Colonic mucosa (tissue), 4 donors: ENCODE measurements at regions not wholly inside any gene's neighbourhood (a gene's known extent, or its start where the extent isn't known, plus 50 kb on each side); places are given as distances from the start of the nearest gene placed in this dataset.
"Not testable (repeated sequence)": the region's sequence is repeated elsewhere in the genome, so short reads cannot be mapped to it uniquely, and the experiment has no call there.

Experiments
- DNase-seq: peaks from one replicate; pipeline ENCODE4 v3.0.0-alpha.2; 2020
- H3K27ac ChIP-seq: fragments of 200-600 bp; one replicate; pipeline ENCODE4 v1.8.0; 2021
- H3K27me3 ChIP-seq: fragments of 200-600 bp; one replicate; pipeline ENCODE4 v1.8.0; 2021
- H3K36me3 ChIP-seq: fragments of 200-600 bp; one replicate; pipeline ENCODE4 v1.8.0; 2021
- H3K4me1 ChIP-seq: fragments of 200-600 bp; one replicate; pipeline ENCODE4 v1.8.0; 2021; ENCODE audit warnings: mild to moderate bottlenecking
- H3K4me3 ChIP-seq: fragments of 200-600 bp; one replicate; pipeline ENCODE4 v1.8.0; 2021
- H3K9ac ChIP-seq, 2 donors: one replicate each; pipeline ENCODE4 v1.7.0; 2013; ENCODE audit warnings: control low read depth in 2 of 2, low read depth in 2 of 2, low read length in 2 of 2
- H3K9me3 ChIP-seq: fragments of 200-600 bp; one replicate; pipeline ENCODE4 v1.8.0; 2021
- intact Hi-C: fragments of 100-400 bp; cut with DNase I; formaldehyde crosslinking; loops from one replicate; pipeline ENCODE4 v1.14.1; 2022
- TF ChIP-seq, protein P1 (sequence below): fragments of 200-600 bp; IDR thresholded peaks from one replicate; pipeline ENCODE4 v1.8.0; 2022; ENCODE audit warnings: antibody characterized with exemption, mild to moderate bottlenecking
- donor health status: healthy.
- donor health status: DM: no; HTN: no; CAD: no.
- donor health status: DM: no; HTN: no; CAD: no.

DNA sequence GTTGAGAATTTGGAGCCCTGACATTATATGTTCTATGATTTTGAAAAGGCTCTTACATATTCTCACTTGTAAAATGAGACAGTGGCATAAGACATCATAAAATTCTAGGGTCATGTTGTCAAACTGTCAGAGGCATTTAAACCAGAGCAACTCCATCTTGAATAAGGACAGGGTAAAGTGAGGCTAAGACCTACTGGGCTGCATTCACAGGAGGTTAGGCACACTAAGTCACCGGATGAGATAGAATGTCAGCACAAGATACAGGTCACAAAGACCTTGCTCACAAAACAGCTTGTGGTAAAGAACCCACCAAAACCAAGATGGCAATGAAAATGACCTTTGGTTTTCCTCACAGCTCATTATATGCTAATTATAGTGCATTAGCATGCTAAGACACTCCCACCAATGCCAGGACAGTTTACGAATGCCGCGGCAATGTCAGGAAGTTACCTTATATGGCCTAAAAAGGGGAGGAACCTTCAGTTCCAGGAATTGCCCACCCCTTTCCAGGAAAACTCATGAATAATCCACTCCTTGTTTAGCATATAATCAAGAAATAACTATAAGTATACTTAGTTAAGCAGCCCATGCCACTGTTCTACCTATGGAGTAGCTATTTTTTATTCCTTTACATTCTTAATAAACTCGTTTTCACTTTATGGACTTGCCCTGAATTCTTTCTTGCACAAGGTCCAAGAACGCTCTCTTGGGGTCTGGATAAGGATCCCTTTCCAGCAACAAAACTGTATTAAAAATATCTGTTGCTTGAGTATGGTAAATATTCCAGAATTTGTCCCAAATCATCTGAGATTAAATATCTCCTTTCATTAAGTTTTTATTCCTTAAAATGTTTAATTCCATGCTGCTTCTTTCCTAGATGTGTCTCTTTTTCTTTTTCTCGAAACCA, 406.4 kb downstream of the METTL4 start:
- TF ChIP-seq, protein P1, sequence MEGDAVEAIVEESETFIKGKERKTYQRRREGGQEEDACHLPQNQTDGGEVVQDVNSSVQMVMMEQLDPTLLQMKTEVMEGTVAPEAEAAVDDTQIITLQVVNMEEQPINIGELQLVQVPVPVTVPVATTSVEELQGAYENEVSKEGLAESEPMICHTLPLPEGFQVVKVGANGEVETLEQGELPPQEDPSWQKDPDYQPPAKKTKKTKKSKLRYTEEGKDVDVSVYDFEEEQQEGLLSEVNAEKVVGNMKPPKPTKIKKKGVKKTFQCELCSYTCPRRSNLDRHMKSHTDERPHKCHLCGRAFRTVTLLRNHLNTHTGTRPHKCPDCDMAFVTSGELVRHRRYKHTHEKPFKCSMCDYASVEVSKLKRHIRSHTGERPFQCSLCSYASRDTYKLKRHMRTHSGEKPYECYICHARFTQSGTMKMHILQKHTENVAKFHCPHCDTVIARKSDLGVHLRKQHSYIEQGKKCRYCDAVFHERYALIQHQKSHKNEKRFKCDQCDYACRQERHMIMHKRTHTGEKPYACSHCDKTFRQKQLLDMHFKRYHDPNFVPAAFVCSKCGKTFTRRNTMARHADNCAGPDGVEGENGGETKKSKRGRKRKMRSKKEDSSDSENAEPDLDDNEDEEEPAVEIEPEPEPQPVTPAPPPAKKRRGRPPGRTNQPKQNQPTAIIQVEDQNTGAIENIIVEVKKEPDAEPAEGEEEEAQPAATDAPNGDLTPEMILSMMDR = no peak
- Histone ChIP-seq H3K9me3 (no peaks in the 10 kb centered on the region), H3K4me1 (no peaks in the 10 kb centered on the region), H3K9ac (no peak overlapping the region), H3K36me3 (no peaks in the 10 kb centered on the region), H3K4me3 (no peak overlapping the region), H3K27me3 (no peaks in the 10 kb centered on the region), H3K27ac (no peak overlapping the region)
- no peak for DNase-seq
- intact Hi-C loops = no loop called here

- H3K4me1 ChIP-seq, H3K4me3 ChIP-seq, H3K27me3 ChIP-seq, H3K27ac ChIP-seq, H3K9ac ChIP-seq, H3K36me3 ChIP-seq, intact Hi-C loops, DNase-seq, H3K9me3 ChIP-seq: not testable (repeated sequence)
Observed at GRCh38 chr18:2166876-2167275, 404.4 kb downstream of the METTL4 start.

DNA sequence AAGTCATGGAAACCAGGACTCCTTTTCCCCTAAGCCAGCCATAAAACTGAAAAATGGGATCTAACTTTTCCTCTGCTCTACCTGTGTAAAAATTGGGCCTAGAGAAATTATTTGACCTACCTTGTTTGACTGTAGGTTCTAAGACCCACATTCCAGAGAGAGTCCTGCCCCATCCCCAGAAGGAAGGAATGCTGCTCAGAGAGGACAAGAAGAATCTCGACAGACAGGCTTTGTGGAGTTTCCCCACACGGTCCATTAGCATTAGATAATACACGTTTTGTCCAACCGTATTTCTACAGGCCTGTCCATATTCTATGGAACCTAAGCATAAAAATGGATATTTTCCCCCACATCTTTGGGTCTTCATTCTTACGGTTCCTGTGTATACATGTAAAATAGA, 403.3 kb downstream of the METTL4 start:
- TF ChIP-seq, protein P1 = no peak
- intact Hi-C loops = no loop called here
- no peak overlapping the region for H3K27ac ChIP-seq
- no peaks in the 10 kb centered on the region for H3K27me3 ChIP-seq
- H3K36me3 ChIP-seq = no peaks in the 10 kb centered on the region
- H3K9me3 ChIP-seq = no peaks in the 10 kb centered on the region
- H3K4me1 ChIP-seq = no peaks in the 10 kb centered on the region
- DNase-seq = no peak
- H3K9ac ChIP-seq = no peak overlapping the region
- no peak overlapping the region for H3K4me3 ChIP-seq

DNA sequence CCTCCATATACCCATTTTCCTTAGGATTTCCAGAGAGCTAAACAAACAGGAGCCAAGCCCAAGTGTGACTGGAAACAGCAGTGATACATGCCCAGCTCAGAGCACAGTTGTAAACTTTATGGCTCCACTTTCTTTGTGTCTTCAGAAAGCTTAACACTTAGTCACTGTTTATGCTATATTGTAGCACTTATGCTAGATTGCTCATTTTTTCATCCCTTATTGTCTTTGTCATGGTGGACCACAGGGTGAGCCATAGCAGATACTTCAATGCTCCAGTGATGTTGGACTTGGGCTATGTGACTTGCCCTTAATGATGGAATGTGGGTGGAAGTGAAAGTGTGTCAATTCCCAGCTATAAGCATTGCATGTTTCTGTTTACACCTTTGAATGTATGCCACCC, 401.6 kb downstream of the METTL4 start:
- H3K9ac ChIP-seq = no peak overlapping the region
- TF ChIP-seq, protein P1 = no peak
- H3K27me3 ChIP-seq = no peaks in the 10 kb centered on the region
- H3K27ac ChIP-seq = no peak overlapping the region
- H3K36me3 ChIP-seq = no peaks in the 10 kb centered on the region
- no peaks in the 10 kb centered on the region for H3K4me1 ChIP-seq
- DNase-seq = no peak
- intact Hi-C loops = no loop called here
- H3K9me3 ChIP-seq = no peaks in the 10 kb centered on the region
- no peak overlapping the region for H3K4me3 ChIP-seq

GRCh38 chr18:2171840-2172625, 399.3 kb downstream of the METTL4 start:
- DNase-seq = no peak
- Histone ChIP-seq H3K4me1 (no peaks in the 10 kb centered on the region), H3K27ac (no peak overlapping the region), H3K9ac (no peak overlapping the region), H3K9me3 (no peaks in the 10 kb centered on the region), H3K27me3 (no peaks in the 10 kb centered on the region), H3K36me3 (no peaks in the 10 kb centered on the region), H3K4me3 (no peak overlapping the region)
- TF ChIP-seq, protein P1 = no peak
- intact Hi-C loops = no loop called here
